ENCODE measurements at regions not wholly inside any gene's neighbourhood (a gene's known extent, or its start where the extent isn't known, plus 50 kb on each side); places are given as distances from the start of the nearest gene placed in this dataset.

- TF ChIP-seq CTCF (IDR thresholded peaks at IDR 0.05) (no peak), POLR2A (IDR thresholded peaks at IDR 0.05) (no peak)
These were observed 275.9 kb upstream of the REG3G start for GRCh38 chr2:78749638-78750037.

Measured in testis (tissue), 2 donors.